NOMO-1 treated with DMSO at 0.1 percent for 48 hours (cell line): ENCODE measurements at regions not wholly inside any gene's neighbourhood (a gene's known extent, or its start where the extent isn't known, plus 50 kb on each side); places are given as distances from the start of the nearest gene placed in this dataset.

Experiments
- DNase-seq: peaks from one replicate; lab custom pipeline; 2025; ENCODE audit not compliant: unreplicated experiment; lab: John Stamatoyannopoulos, UW

GRCh38 chr1:222301652-222302051 lies 246.3 kb downstream of the HHIPL2 start:
- no peak for DNase-seq

DNA sequence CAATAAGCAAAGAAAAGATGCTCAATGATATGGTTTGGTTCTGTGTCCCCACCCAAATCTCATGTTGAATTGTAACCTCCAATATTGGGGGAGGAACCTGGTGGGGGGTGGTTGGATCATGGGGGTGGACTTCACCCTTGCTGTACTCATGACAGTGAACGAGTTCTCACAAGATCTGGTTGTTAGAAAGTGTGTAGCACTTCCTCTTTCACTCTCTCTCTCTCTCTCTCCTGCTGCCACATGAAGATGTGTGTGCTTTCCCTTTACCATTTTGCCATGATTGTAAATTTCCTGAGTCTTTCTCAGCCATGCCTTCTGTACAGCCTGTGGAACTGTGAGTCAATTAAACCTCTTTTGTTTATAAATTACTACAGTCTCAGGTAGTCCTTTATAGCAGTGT lies 248.4 kb downstream of the HHIPL2 start:
- DNase-seq, result no peak

DNA sequence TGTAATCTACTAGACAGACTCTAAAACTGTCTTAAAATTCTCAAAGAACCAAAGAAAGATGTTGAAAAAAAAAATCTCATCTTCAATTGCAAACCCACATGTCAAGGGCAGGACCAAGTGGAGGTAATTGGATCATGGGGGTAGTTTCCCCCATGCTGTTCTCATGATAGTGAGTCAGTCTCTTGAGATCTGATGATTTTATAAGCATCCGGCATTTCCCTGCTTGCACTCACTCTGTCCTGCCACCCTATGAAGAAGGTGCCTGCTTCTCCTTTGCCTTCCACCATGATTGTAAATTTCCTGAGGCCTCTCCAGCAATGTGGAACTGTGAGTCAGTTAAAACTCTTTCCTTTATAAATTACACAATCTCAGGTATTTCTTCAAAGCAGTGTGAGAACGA lies 257.0 kb downstream of the HHIPL2 start:
- no peak for DNase-seq

DNA sequence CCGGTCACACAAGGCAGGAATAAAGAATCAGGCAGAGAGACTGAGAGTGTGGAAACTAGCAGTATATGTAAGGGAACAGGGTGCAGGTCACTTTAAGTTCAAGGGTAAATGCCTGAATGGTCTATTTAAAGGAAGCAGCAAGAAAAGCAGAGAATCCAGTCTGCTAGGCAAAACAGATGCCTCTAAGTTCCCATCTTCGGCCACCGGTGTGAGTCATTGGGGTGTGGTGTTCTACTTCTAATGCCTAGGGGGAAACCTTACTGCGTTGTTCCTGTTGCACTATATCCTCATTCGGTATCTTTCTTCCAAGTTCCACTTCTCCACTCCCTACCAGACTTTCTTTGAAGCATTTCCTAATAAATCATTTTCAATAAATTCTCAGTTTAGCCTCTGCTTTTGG lies 259.9 kb downstream of the HHIPL2 start:
- peak; percentile 75 for DNase-seq

- DNase-seq, result no peak
These were observed 261.9 kb downstream of the HHIPL2 start for GRCh38 chr1:222286011-222286410.

DNA sequence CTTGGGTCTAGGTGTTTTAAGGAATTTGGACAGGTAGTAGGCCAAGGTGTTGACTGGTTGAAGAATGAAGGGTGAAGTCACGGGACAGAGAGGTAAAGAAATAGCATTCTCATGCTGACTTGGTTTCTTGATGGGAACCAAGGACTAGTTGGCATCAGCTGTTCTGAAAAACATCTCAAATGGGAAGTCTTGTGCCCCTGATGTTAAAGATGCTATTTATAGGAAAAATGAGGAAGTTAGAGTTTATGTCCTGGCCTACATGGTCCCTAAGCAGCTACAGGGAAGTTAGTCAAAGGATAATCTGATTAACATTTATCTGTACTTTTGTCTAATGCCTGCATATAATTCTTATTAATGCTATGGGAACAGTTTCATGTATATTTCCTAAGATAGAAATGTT lies 262.4 kb downstream of the HHIPL2 start:
- DNase-seq, result peak; percentile 63

DNA sequence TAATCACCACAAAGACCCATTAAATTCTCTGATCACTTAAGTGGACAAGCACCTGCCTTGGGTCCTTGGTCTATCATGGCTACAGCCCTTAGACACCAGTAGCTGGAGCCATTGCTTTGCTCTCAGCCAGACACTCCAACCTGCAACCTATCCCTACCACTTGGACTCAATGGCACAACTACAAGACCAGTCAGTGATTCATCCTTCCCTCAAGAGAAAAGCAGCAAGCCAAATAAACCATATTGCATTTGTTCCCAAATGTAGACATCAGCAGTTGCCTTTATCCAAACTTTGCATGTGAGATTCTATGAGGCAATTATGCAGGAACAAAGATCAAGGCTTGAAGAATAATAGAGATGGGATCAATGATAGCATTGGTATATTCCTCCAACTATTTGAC lies 263.4 kb downstream of the HHIPL2 start:
- DNase-seq, result no peak

- no peak for DNase-seq
These were observed 264.6 kb downstream of the HHIPL2 start for GRCh38 chr1:222283147-222283768.

- no peak for DNase-seq
These were observed 268.3 kb downstream of the HHIPL2 start for GRCh38 chr1:222279591-222279990.

DNA sequence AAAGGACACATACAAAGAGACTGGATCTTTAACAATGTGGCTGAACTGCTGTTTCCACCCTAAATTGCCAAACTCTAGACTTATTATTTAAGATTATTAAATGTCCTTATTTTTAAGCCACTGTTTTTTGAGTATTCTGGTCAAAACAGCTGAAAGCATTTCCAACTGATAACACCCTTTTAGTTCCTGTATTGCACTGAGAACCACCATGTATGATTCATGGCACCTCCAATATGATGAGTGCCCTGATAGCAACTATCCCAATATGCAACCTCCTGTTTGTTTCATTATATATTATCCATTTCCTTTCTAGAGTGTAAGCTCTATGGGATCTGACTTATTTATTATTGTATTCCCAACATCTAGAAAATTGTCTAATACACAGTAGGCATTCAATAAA lies 269.4 kb downstream of the HHIPL2 start:
- no peak for DNase-seq

GRCh38 chr1:222275729-222276465 lies 272.0 kb downstream of the HHIPL2 start:
- no peak for DNase-seq

GRCh38 chr1:222275001-222275728 lies 272.7 kb downstream of the HHIPL2 start:
- DNase-seq, result no peak

- DNase-seq, result no peak
These were observed 281.4 kb downstream of the HHIPL2 start for GRCh38 chr1:222266223-222267196.

DNA sequence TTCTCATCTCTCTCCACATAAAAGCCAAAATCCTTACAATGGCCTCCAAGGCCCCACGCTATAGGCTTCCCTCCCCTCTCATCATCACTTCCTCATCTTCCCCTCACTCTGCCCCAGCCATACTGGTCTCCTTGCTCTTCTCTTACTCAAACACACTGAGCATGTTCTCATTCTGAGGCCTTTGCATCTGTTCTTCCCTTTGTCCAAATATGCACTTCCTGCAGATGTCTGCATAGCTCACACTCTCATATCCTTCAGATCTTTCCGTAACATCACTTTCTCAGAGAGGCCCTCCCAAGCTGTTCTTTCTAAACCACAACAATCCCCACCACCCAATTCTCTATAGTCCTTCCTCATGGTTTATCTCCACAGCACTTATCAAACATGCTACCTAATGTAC lies 284.1 kb downstream of the HHIPL2 start:
- DNase-seq, result no peak

GRCh38 chr1:222257027-222257426 lies 290.9 kb downstream of the HHIPL2 start:
- DNase-seq, result no peak

GRCh38 chr1:222256058-222256457 lies 291.8 kb downstream of the HHIPL2 start:
- no peak for DNase-seq

- no peak for DNase-seq
These were observed 295.1 kb downstream of the HHIPL2 start for GRCh38 chr1:222252788-222253187.

GRCh38 chr1:222251847-222252246 lies 296.1 kb downstream of the HHIPL2 start:
- DNase-seq, result no peak

DNA sequence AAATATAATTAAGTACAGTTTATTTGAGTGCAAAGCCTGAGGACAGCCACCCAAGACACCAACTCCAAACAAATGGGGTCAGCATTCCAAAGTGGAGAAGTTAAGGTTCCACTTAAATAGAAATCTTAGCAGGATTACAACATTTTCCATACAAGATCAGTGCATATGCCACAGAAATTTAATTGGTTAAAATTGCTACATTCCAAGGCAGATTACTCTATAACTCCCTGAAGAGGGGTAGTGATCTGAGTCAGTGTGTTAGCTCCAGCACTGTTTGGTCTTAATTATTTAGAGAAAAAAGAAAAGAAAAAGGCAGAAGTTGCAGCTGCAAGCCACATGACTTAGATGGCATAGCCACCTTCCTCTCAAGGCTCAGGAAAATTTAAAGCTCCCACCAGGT lies 297.5 kb downstream of the HHIPL2 start:
- no peak for DNase-seq

- no peak for DNase-seq
These were observed 300.0 kb downstream of the HHIPL2 start for GRCh38 chr1:222247811-222248310.

DNA sequence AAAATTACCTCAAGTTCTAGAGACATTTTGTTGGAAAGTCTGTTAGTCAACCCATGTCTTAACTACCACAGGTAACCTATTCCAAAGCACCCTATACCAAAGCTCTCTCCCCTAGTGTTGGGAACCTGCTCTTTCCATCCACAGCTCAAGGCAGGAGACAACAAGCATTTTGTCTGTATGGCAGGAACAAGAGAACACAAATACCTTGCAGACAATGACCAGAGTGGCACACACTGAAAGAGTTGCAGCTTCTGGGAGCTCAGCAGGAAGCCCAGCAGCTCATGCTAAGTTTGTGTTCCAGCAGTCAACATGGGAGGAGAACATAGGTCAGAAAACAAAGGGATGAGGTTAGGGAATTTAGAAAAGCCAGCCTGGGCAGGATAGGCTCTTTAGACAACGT lies 300.8 kb downstream of the HHIPL2 start:
- no peak for DNase-seq
